Mammary epithelial cell (primary cell): ENCODE measurements at regions not wholly inside any gene's neighbourhood (a gene's known extent, or its start where the extent isn't known, plus 50 kb on each side); places are given as distances from the start of the nearest gene placed in this dataset.

Experiments
- EZH2 ChIP-seq: IDR thresholded peaks from 2 replicates; pipeline ENCODE4 v1.6.1; 2012; ENCODE audit warnings: low read length, inconsistent platforms, borderline replicate concordance
- TF ChIP-seq, protein P1 (sequence below), 2 donors: IDR thresholded peaks in 1 of 2; conservative IDR thresholded peaks in 1 of 2; 2 replicates each; pipeline ENCODE4 v1.5.1; 2011 to 2012; ENCODE audit warnings: inconsistent platforms in 2 of 2, low read length in 2 of 2, mild to moderate bottlenecking in 2 of 2, control low read depth in 1 of 2, low read depth in 1 of 2; ENCODE audit not compliant: insufficient read depth in 1 of 2; ENCODE audit errors: extremely low read depth in 1 of 2

DNA sequence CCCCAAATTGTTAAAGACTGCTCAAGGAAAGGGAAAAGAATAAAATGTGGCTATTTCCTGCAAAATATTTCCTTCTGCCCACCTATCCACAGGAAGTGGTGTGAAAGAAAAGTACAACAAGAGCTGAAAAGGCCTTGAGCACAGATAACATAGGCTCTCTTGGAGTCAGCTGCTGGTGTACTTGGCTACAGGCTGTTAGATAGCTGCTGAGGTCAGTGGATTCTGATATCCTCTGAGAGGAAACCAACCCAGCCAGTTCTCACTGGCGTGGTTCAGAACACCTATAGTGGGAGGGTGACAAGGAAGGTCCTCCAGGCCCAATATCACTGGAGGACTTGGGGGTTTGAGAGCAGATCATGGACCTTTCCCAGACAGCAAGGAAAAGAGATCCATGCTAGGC is 124.4 kb upstream of the GAP43 start:
- TF ChIP-seq, protein P1, sequence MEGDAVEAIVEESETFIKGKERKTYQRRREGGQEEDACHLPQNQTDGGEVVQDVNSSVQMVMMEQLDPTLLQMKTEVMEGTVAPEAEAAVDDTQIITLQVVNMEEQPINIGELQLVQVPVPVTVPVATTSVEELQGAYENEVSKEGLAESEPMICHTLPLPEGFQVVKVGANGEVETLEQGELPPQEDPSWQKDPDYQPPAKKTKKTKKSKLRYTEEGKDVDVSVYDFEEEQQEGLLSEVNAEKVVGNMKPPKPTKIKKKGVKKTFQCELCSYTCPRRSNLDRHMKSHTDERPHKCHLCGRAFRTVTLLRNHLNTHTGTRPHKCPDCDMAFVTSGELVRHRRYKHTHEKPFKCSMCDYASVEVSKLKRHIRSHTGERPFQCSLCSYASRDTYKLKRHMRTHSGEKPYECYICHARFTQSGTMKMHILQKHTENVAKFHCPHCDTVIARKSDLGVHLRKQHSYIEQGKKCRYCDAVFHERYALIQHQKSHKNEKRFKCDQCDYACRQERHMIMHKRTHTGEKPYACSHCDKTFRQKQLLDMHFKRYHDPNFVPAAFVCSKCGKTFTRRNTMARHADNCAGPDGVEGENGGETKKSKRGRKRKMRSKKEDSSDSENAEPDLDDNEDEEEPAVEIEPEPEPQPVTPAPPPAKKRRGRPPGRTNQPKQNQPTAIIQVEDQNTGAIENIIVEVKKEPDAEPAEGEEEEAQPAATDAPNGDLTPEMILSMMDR (conservative IDR thresholded peaks at IDR 0.05 in 1 of 2, IDR thresholded peaks at IDR 0.05 in 1 of 2; ENCODE audit: extremely low read depth in 1 of 2, insufficient read depth in 1 of 2, low read depth in 1 of 2, low read length in 2 of 2), result no peak
- TF ChIP-seq EZH2, result no peak
